Endothelial cell (in vitro differentiated cells): ENCODE measurements at regions not wholly inside any gene's neighbourhood (a gene's known extent, or its start where the extent isn't known, plus 50 kb on each side); places are given as distances from the start of the nearest gene placed in this dataset.

Source experiments
- DNase-seq: peaks from one replicate; pipeline ENCODE4 v3.0.0; 2021; ENCODE audit warnings: low spot score
- H3K27ac Mint-ChIP-seq: one replicate; pipeline ENCODE4 v1.8.0; 2021; ENCODE audit warnings: mixed read lengths, inconsistent platforms; ENCODE audit not compliant: unreplicated experiment
- H3K27me3 Mint-ChIP-seq: one replicate; pipeline ENCODE4 v1.8.0; 2021; ENCODE audit warnings: mild to moderate bottlenecking, moderate library complexity, mixed read lengths, inconsistent platforms; ENCODE audit not compliant: unreplicated experiment
- H3K36me3 Mint-ChIP-seq: one replicate; pipeline ENCODE4 v1.8.0; 2021; ENCODE audit warnings: mild to moderate bottlenecking, low read depth, mixed read lengths, inconsistent platforms; ENCODE audit not compliant: unreplicated experiment
- H3K4me1 Mint-ChIP-seq: one replicate; pipeline ENCODE4 v1.8.0; 2021; ENCODE audit warnings: mild to moderate bottlenecking, mixed read lengths, inconsistent platforms; ENCODE audit not compliant: unreplicated experiment
- H3K4me3 Mint-ChIP-seq: one replicate; pipeline ENCODE4 v1.8.0; 2021; ENCODE audit warnings: mild to moderate bottlenecking, mixed read lengths, inconsistent platforms; ENCODE audit not compliant: unreplicated experiment
- H3K9me3 Mint-ChIP-seq: one replicate; pipeline ENCODE4 v1.8.0; 2021; ENCODE audit warnings: mixed read lengths, inconsistent platforms; ENCODE audit not compliant: unreplicated experiment
- TF ChIP-seq, protein P1 (sequence below): fragments of 200-600 bp; sonication (generic); IDR thresholded peaks from one replicate; pipeline ENCODE4 v1.5.0; 2021; ENCODE audit warnings: antibody characterized with exemption; ENCODE audit not compliant: unreplicated experiment

DNA sequence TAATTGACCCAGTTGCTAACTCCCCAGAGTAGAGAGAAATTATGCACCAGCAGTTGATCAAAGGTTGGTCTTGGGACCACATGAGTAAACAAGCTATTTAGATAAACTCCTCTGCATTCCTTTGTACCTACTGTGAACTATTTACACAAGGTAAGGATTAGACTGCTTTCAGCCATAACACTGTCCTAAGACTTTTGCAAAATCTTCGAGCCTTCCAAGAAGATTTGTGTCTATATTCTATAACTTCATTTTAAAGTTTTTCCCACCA, 108.5 kb upstream of the UNC13C start:
- no peaks in the 10 kb centered on the region for H3K27me3 Mint-ChIP-seq
- H3K4me3 Mint-ChIP-seq: no peak overlapping the region
- no peaks in the 10 kb centered on the region for H3K4me1 Mint-ChIP-seq

GRCh38 chr15:53869044-53869805, 109.0 kb upstream of the UNC13C start:
- Mint-ChIP-seq H3K27ac (no peak overlapping the region), H3K27me3 (no peaks in the 10 kb centered on the region), H3K4me3 (no peak overlapping the region), H3K36me3 (no peaks in the 10 kb centered on the region), H3K9me3 (no peaks in the 10 kb centered on the region), H3K4me1 (no peaks in the 10 kb centered on the region)
- DNase-seq: no peak
- TF ChIP-seq, protein P1, sequence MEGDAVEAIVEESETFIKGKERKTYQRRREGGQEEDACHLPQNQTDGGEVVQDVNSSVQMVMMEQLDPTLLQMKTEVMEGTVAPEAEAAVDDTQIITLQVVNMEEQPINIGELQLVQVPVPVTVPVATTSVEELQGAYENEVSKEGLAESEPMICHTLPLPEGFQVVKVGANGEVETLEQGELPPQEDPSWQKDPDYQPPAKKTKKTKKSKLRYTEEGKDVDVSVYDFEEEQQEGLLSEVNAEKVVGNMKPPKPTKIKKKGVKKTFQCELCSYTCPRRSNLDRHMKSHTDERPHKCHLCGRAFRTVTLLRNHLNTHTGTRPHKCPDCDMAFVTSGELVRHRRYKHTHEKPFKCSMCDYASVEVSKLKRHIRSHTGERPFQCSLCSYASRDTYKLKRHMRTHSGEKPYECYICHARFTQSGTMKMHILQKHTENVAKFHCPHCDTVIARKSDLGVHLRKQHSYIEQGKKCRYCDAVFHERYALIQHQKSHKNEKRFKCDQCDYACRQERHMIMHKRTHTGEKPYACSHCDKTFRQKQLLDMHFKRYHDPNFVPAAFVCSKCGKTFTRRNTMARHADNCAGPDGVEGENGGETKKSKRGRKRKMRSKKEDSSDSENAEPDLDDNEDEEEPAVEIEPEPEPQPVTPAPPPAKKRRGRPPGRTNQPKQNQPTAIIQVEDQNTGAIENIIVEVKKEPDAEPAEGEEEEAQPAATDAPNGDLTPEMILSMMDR: peak; percentile 34

More for the DNA sequence above, 108.5 kb upstream of the UNC13C start:
- DNase-seq: no peak
- H3K9me3 Mint-ChIP-seq: no peaks in the 10 kb centered on the region
- H3K36me3 Mint-ChIP-seq: no peaks in the 10 kb centered on the region
- TF ChIP-seq, protein P1: no peak
- H3K27ac Mint-ChIP-seq: no peak overlapping the region

GRCh38 chr15:53862386-53862785, 102.9 kb upstream of the WDR72 start:
- no peaks in the 10 kb centered on the region for H3K4me1 Mint-ChIP-seq
- TF ChIP-seq, protein P1: no peak
- DNase-seq: no peak
- no peak overlapping the region for H3K27ac Mint-ChIP-seq
- H3K4me3 Mint-ChIP-seq: no peak overlapping the region
- H3K27me3 Mint-ChIP-seq: peaks cover 2% of the 10 kb centered on the region
- H3K9me3 Mint-ChIP-seq: no peaks in the 10 kb centered on the region
- H3K36me3 Mint-ChIP-seq: no peaks in the 10 kb centered on the region

GRCh38 chr15:53861792-53862191, 102.3 kb upstream of the WDR72 start:
- Mint-ChIP-seq H3K9me3 (no peaks in the 10 kb centered on the region), H3K4me3 (no peak overlapping the region), H3K27me3 (peaks cover 2% of the 10 kb centered on the region), H3K36me3 (no peaks in the 10 kb centered on the region), H3K4me1 (no peaks in the 10 kb centered on the region), H3K27ac (no peak overlapping the region)
- TF ChIP-seq, protein P1: no peak
- no peak for DNase-seq

DNA sequence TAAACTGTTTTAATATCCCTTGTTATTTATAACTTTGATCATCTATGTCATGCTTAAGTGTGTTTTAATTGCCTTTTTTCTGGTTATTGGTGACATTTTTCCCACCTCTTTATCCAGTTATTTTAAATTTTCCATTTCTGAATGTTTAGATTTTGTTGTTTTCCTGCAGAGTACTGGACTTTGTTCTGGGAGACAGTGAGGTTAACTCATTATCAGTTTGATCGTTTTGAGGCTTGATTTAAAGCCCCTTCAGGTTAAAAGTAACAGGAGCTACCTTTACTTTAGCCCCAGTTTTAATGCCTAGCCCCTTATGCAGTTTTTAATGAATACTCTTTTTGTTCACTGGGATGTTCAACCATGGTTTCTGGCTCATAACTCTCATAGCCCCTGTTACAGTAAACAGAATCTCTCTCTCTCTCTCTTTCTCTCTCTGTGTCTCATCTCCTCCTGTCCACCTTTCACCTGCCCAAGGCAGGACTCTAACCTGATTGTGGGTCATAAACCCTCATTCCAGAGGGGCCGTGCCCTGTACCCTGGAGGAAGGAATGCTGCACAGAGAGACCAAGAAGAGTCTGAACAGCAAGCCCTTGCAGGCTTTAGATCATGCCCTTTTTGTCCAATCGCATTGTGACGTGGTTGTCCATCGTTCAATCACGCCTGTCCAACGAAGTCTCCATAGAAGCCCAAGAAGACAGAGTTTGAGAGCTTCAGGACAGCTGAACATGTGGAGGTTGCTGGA, 91.8 kb upstream of the WDR72 start:
- H3K9me3 Mint-ChIP-seq: no peaks in the 10 kb centered on the region
- no peak for DNase-seq
- TF ChIP-seq, protein P1: no peak
- H3K4me1 Mint-ChIP-seq: no peaks in the 10 kb centered on the region
- no peaks in the 10 kb centered on the region for H3K36me3 Mint-ChIP-seq
- H3K27me3 Mint-ChIP-seq: peaks cover 1% of the 10 kb centered on the region
- no peak overlapping the region for H3K27ac Mint-ChIP-seq
- H3K4me3 Mint-ChIP-seq: no peak overlapping the region
